ENCODE measurements at regions not wholly inside any gene's neighbourhood (a gene's known extent, or its start where the extent isn't known, plus 50 kb on each side); places are given as distances from the start of the nearest gene placed in this dataset.

DNA sequence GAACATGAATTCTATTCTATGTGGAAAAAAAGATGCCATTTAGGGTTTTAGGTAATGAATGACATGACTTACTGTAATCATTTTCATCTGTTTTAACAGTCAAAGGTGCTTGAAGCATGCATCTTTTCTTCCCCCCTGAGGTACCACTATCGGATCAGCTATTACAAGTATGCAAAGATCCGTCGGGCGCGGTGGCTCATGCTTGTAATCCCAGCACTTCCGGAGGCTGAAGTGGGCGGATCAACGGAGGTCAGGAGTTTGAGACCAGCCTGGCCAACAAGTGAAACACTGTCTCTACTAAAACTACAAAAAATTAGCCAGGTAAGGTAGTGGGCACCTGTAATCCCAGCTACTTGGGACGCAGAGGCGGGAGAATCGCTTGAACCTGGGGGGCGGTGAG, 241.3 kb downstream of the ARAP2 start:
- Histone ChIP-seq H3K9me3 (ENCODE audit: control insufficient read depth, low read length) (no peaks in the 10 kb centered on the region), H3K4me3 (ENCODE audit: extremely low read depth, insufficient read depth, low read length, poor library complexity, severe bottlenecking) (no peak overlapping the region), H3K4me1 (ENCODE audit: control insufficient read depth, insufficient read depth, low read length, poor library complexity, severe bottlenecking) (no peaks in the 10 kb centered on the region), H3K36me3 (ENCODE audit: control insufficient read depth, insufficient read depth, low read length) (no peaks in the 10 kb centered on the region), H3K27ac (ENCODE audit: low read depth, low read length, severe bottlenecking) (no peak overlapping the region)
- 93 to 95% methylated on average over 6 to 11 of the region's 12 CpGs for WGBS, 2 experiments (ENCODE audit: insufficient coverage in 2 of 2)

GRCh38 chr4:36004204-36004851, 240.0 kb downstream of the ARAP2 start:
- 83% methylated on average over 1 of the region's 2 CpGs; no CpG with 5 or more reads in 1 of the 2 experiments for WGBS, 2 experiments (ENCODE audit: insufficient coverage in 2 of 2)
- H3K36me3 ChIP-seq (ENCODE audit: control insufficient read depth, insufficient read depth, low read length), result no peaks in the 10 kb centered on the region
- no peak overlapping the region for H3K27ac ChIP-seq (ENCODE audit: low read depth, low read length, severe bottlenecking)
- no peak overlapping the region for H3K4me3 ChIP-seq (ENCODE audit: extremely low read depth, insufficient read depth, low read length, poor library complexity, severe bottlenecking)
- H3K4me1 ChIP-seq (ENCODE audit: control insufficient read depth, insufficient read depth, low read length, poor library complexity, severe bottlenecking), result no peaks in the 10 kb centered on the region
- peaks cover 7% of the 10 kb centered on the region for H3K9me3 ChIP-seq (ENCODE audit: control insufficient read depth, low read length)

DNA sequence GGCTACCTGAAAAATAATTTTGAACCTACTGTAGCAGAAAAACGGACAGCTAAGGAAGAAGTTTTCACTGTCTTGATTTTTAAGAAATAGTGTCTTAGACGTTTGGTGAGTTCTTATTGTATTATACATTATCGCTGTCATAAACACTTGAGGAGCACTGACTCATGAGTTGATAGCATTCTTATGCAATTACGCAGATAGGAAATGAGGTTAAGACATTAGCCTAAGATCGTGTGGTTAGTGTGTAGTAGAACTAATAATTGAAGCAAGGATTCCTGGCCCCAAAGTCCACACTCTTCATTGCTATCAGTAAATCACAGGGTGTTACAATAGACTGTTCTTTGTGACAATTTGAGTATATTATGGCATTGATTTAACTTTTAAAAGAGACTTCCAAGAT, 238.1 kb downstream of the ARAP2 start:
- 81 to 87% methylated on average over 2 to 3 of the region's 5 CpGs for WGBS, 2 experiments (ENCODE audit: insufficient coverage in 2 of 2)
- H3K4me1 ChIP-seq (ENCODE audit: control insufficient read depth, insufficient read depth, low read length, poor library complexity, severe bottlenecking), result no peaks in the 10 kb centered on the region
- H3K9me3 ChIP-seq (ENCODE audit: control insufficient read depth, low read length), result peaks cover 7% of the 10 kb centered on the region
- H3K4me3 ChIP-seq (ENCODE audit: extremely low read depth, insufficient read depth, low read length, poor library complexity, severe bottlenecking), result no peak overlapping the region
- H3K27ac ChIP-seq (ENCODE audit: low read depth, low read length, severe bottlenecking), result no peak overlapping the region
- no peaks in the 10 kb centered on the region for H3K36me3 ChIP-seq (ENCODE audit: control insufficient read depth, insufficient read depth, low read length)

GRCh38 chr4:36010397-36010929, 233.9 kb downstream of the ARAP2 start:
- Histone ChIP-seq H3K27ac (ENCODE audit: low read depth, low read length, severe bottlenecking) (no peak overlapping the region), H3K9me3 (ENCODE audit: control insufficient read depth, low read length) (peaks cover 7% of the 10 kb centered on the region), H3K4me1 (ENCODE audit: control insufficient read depth, insufficient read depth, low read length, poor library complexity, severe bottlenecking) (no peaks in the 10 kb centered on the region), H3K36me3 (ENCODE audit: control insufficient read depth, insufficient read depth, low read length) (no peaks in the 10 kb centered on the region), H3K4me3 (ENCODE audit: extremely low read depth, insufficient read depth, low read length, poor library complexity, severe bottlenecking) (no peak overlapping the region)
- 90% methylated on average over 2 of the region's 4 CpGs; no CpG with 5 or more reads in 1 of the 2 experiments for WGBS, 2 experiments (ENCODE audit: insufficient coverage in 2 of 2)

DNA sequence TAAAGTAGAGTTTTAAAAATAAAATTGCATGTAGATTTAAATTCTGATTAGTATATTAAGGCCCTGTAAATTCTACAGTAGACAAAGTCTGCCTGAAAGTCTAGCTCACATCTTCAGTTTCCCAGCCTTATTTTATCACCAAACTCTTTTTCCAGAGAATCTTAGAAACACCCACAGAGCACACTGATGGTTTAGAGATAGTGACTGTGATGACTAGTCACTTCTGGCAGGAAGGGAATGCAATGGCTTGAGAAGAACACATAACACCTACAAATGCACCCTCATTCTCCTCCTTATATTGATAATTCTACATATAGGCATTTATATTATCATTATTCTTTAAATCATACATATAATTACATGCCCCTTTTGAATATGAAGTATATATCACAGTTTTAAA, 232.9 kb downstream of the ARAP2 start:
- no peak overlapping the region for H3K27ac ChIP-seq (ENCODE audit: low read depth, low read length, severe bottlenecking)
- no peaks in the 10 kb centered on the region for H3K36me3 ChIP-seq (ENCODE audit: control insufficient read depth, insufficient read depth, low read length)
- peaks cover 7% of the 10 kb centered on the region for H3K9me3 ChIP-seq (ENCODE audit: control insufficient read depth, low read length)
- no peak overlapping the region for H3K4me3 ChIP-seq (ENCODE audit: extremely low read depth, insufficient read depth, low read length, poor library complexity, severe bottlenecking)
- H3K4me1 ChIP-seq (ENCODE audit: control insufficient read depth, insufficient read depth, low read length, poor library complexity, severe bottlenecking), result no peaks in the 10 kb centered on the region

DNA sequence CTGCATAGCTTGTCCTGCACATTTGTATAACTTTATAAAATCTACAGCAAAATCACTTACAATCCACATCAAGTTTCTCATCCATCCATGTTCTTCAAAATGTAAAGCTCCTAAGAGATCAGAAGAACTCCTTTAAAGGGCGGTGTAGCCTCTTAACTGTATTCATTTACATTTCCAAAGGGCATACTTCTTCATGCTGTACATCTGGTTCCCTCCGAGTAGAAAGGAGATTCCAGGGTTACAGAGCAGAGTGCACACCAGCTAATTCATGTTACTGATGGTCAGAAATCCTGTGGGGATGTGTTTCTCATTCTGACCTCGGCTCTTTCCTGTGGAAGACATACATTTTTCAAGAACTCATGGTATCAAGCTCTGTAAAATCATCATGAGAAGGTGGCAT, 231.8 kb downstream of the ARAP2 start:
- no peak overlapping the region for H3K27ac ChIP-seq (ENCODE audit: low read depth, low read length, severe bottlenecking)
- peaks cover 7% of the 10 kb centered on the region for H3K9me3 ChIP-seq (ENCODE audit: control insufficient read depth, low read length)
- no peaks in the 10 kb centered on the region for H3K4me1 ChIP-seq (ENCODE audit: control insufficient read depth, insufficient read depth, low read length, poor library complexity, severe bottlenecking)
- WGBS, 2 experiments (ENCODE audit: insufficient coverage in 2 of 2), result 80 to 83% methylated on average over 1 to 2 of the region's 3 CpGs
- H3K36me3 ChIP-seq (ENCODE audit: control insufficient read depth, insufficient read depth, low read length), result no peaks in the 10 kb centered on the region
- H3K4me3 ChIP-seq (ENCODE audit: extremely low read depth, insufficient read depth, low read length, poor library complexity, severe bottlenecking), result no peak overlapping the region

DNA sequence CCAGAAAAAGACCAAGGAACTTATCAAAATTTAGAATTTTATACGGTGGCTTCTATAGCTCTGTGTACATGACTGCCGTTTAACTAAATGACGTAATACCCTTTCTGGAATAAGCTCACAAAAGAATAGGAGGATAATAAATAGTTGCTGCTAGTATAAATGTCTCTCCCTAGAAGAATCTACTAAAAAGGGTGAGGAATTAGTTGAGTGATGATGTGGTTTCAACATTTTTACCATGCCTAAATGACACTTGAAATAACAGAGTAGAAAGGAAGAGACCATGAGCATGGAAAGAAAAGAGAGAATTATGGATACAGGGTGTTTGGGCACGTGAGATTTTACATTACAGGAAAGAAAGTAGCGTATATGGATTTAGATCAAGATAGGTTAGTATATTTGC, 231.1 kb downstream of the ARAP2 start:
- peaks cover 7% of the 10 kb centered on the region for H3K9me3 ChIP-seq (ENCODE audit: control insufficient read depth, low read length)
- H3K4me3 ChIP-seq (ENCODE audit: extremely low read depth, insufficient read depth, low read length, poor library complexity, severe bottlenecking), result no peak overlapping the region
- H3K27ac ChIP-seq (ENCODE audit: low read depth, low read length, severe bottlenecking), result no peak overlapping the region
- no peaks in the 10 kb centered on the region for H3K4me1 ChIP-seq (ENCODE audit: control insufficient read depth, insufficient read depth, low read length, poor library complexity, severe bottlenecking)
- H3K36me3 ChIP-seq (ENCODE audit: control insufficient read depth, insufficient read depth, low read length), result no peaks in the 10 kb centered on the region
- WGBS, 2 experiments (ENCODE audit: insufficient coverage in 2 of 2), result 88 to 90% methylated on average over 2 to 3 of the region's 5 CpGs

Measured in mesodermal cell (in vitro differentiated cells).